ENCODE measurements at regions not wholly inside any gene's neighbourhood (a gene's known extent, or its start where the extent isn't known, plus 50 kb on each side); places are given as distances from the start of the nearest gene placed in this dataset.

- Histone ChIP-seq H3K4me1 (no peaks in the 10 kb centered on the region), H3K9me3 (peaks cover 0 to 4% (median 0%) of the 10 kb centered on the region in 8 donors), H3K36me3 (no peaks in the 10 kb centered on the region), H3K4me3 (no peak overlapping the region), H3K27ac (no peak overlapping the region), H3K27me3 (replicated peaks in 1 of 7) (no peaks in the 10 kb centered on the region)
- WGBS, 5 donors: 47 to 87% (median 57%) methylated on average over 1 of the region's 1 CpG
- TF ChIP-seq POLR2A (IDR thresholded peaks at IDR 0.05): no peak
- no peak for TF ChIP-seq POLR2AphosphoS5 (IDR thresholded peaks at IDR 0.05)
- TF ChIP-seq CTCF (IDR thresholded peaks at IDR 0.05 in 8 of 11, conservative IDR thresholded peaks at IDR 0.05 in 3 of 11): no peak
- DNase-seq: no peak
- intact Hi-C loops (cut with DNase I; ENCODE audit: low total_unique reads): no loop called here
These were observed 240.9 kb upstream of the STS start for GRCh38 chrX:6906608-6907007.

DNA sequence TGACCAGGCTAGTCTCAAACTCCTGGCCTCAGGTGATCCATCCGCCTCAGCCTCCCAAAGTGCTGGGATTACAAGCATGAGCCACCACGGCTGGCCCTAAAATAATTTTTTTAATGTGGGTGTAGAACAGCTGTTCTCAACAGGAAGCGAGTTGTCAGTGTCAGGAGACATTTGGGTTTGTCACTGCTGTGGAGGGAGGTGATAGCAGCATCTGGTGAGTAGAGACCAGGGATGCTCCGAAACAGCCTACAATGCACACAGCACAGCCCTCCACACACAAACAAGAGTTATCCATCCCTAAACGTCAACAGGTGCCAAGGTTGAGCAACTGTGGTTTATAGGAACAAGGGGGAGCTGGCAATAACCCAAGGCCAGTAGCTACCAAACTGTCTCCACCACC lies 243.4 kb upstream of the STS start:
- H3K4me1 ChIP-seq: no peaks in the 10 kb centered on the region
- H3K9me3 ChIP-seq: peaks cover 0 to 4% (median 0%) of the 10 kb centered on the region in 8 donors
- H3K36me3 ChIP-seq: no peaks in the 10 kb centered on the region
- no peak overlapping the region for H3K27ac ChIP-seq
- no peak for DNase-seq
- intact Hi-C loops (cut with DNase I; ENCODE audit: low total_unique reads): no loop called here
- no peak overlapping the region for H3K4me3 ChIP-seq
- TF ChIP-seq POLR2A (IDR thresholded peaks at IDR 0.05) (no peak), CTCF (IDR thresholded peaks at IDR 0.05 in 8 of 11, conservative IDR thresholded peaks at IDR 0.05 in 3 of 11) (no peak), POLR2AphosphoS5 (IDR thresholded peaks at IDR 0.05) (no peak)
- 61 to 72% (median 62%) methylated on average over 2 to 5 of the region's 5 CpGs for WGBS, 5 donors
- H3K27me3 ChIP-seq (replicated peaks in 1 of 7): no peaks in the 10 kb centered on the region

- Histone ChIP-seq H3K9me3 (peaks cover 0 to 2% (median 0%) of the 10 kb centered on the region in 8 donors), H3K27me3 (replicated peaks in 1 of 7) (no peaks in the 10 kb centered on the region), H3K4me1 (no peaks in the 10 kb centered on the region), H3K4me3 (no peak overlapping the region), H3K27ac (no peak overlapping the region), H3K36me3 (no peaks in the 10 kb centered on the region)
- DNase-seq: no peak
- TF ChIP-seq POLR2A (IDR thresholded peaks at IDR 0.05): no peak
- 62 to 83% (median 65%) methylated on average over 3 of the region's 3 CpGs for WGBS, 5 donors
- intact Hi-C loops (cut with DNase I; ENCODE audit: low total_unique reads): no loop called here
These were observed 249.1 kb upstream of the STS start for GRCh38 chrX:6898371-6898770.

DNA sequence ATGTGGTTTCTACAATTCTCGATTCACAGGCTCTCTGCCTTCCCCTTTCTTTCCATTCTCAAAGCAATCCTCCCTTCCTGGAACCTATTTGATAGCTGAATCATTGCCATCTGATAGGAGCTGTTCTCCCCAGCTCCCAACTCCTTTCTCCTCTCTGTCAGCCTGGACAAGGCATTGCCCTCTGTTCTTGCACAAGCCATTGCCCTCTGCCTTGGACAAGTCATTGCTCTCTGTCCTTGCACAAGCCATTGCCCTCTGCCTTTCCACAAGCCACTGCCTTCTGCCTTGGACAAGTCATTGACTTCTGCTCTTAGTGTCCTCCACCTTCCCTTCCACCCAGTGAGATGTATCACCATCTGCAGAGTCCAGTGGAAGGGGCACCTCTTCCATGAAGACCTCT lies 256.1 kb upstream of the STS start:
- Histone ChIP-seq H3K27ac (no peak overlapping the region), H3K4me3 (no peak overlapping the region), H3K9me3 (peaks cover 0 to 12% (median 0%) of the 10 kb centered on the region in 8 donors), H3K4me1 (no peaks in the 10 kb centered on the region), H3K27me3 (replicated peaks in 1 of 7) (no peaks in the 10 kb centered on the region), H3K36me3 (no peaks in the 10 kb centered on the region)
- intact Hi-C loops (cut with DNase I; ENCODE audit: low total_unique reads): no loop called here
- 71 to 93% (median 81%) methylated on average over 1 of the region's 1 CpG for WGBS, 5 donors
- no peak for DNase-seq
- no peak for TF ChIP-seq POLR2A (IDR thresholded peaks at IDR 0.05)
- no peak for TF ChIP-seq POLR2AphosphoS5 (IDR thresholded peaks at IDR 0.05)
- no peak for TF ChIP-seq CTCF (IDR thresholded peaks at IDR 0.05 in 8 of 11, conservative IDR thresholded peaks at IDR 0.05 in 3 of 11)
